ENCODE measurements at regions not wholly inside any gene's neighbourhood (a gene's known extent, or its start where the extent isn't known, plus 50 kb on each side); places are given as distances from the start of the nearest gene placed in this dataset.

DNA sequence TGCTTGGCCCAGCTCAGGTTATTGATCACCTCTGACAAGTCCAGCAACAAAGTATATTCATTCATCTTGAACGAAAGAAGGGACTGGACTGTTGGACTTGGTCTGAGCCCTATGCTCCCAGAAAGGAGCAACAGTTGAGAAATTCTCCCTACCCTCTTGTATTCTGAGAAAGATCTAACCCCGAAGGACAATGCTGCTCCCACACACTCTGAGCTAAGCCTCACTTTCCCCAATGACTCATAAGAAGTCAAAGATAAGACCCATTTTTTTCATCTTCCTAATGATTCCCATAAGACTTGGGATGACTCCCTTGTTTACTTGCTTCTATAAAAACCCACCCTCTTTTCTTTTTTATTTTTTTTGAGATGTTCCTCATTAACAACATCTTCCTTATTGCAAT is 549.4 kb upstream of the MDFIC2 start:
- Histone ChIP-seq H3K4me3 (IDR thresholded peaks at IDR 0.05; ENCODE audit: insufficient read depth, low read depth, low read length) (no peak overlapping the region), H3K79me2 (ENCODE audit: insufficient read depth, low read depth) (no peaks in the 10 kb centered on the region), H3K9ac (no peak overlapping the region), H3K4me2 (no peak overlapping the region), H4K20me1 (ENCODE audit: insufficient read depth) (no peaks in the 10 kb centered on the region), H3K27ac (no peak overlapping the region), H3K4me1 (ENCODE audit: low read depth, poor library complexity, severe bottlenecking) (no peaks in the 10 kb centered on the region), H3K36me3 (ENCODE audit: insufficient read depth) (no peaks in the 10 kb centered on the region), H2AFZ (ENCODE audit: low read depth) (no peak overlapping the region), H3K27me3 (ENCODE audit: insufficient read depth, low read depth) (no peaks in the 10 kb centered on the region)
- TF ChIP-seq, protein P1, sequence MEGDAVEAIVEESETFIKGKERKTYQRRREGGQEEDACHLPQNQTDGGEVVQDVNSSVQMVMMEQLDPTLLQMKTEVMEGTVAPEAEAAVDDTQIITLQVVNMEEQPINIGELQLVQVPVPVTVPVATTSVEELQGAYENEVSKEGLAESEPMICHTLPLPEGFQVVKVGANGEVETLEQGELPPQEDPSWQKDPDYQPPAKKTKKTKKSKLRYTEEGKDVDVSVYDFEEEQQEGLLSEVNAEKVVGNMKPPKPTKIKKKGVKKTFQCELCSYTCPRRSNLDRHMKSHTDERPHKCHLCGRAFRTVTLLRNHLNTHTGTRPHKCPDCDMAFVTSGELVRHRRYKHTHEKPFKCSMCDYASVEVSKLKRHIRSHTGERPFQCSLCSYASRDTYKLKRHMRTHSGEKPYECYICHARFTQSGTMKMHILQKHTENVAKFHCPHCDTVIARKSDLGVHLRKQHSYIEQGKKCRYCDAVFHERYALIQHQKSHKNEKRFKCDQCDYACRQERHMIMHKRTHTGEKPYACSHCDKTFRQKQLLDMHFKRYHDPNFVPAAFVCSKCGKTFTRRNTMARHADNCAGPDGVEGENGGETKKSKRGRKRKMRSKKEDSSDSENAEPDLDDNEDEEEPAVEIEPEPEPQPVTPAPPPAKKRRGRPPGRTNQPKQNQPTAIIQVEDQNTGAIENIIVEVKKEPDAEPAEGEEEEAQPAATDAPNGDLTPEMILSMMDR (conservative IDR thresholded peaks at IDR 0.05; ENCODE audit: low read depth, low read length), result no peak

DNA sequence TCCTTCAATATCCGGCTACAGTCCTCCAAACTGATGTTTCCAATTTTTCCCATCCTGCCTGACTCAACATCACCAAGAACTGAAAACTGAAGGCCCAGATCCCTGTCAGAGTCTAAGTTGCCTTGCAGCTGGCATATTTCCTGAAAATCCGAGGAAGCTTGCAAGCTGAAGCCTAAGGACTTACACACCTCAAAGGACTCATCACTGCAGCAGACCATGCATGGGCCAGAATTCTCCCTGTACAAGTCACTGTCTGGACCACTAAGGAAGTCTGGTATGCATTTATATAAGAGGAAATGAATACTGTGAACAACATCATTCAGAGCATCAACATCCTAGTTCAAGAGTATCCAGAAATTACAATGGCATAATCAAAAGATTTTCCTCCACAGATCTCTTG is 548.8 kb upstream of the MDFIC2 start:
- no peak overlapping the region for H2AFZ ChIP-seq (ENCODE audit: low read depth)
- H3K36me3 ChIP-seq (ENCODE audit: insufficient read depth), result no peaks in the 10 kb centered on the region
- no peaks in the 10 kb centered on the region for H3K27me3 ChIP-seq (ENCODE audit: insufficient read depth, low read depth)
- H3K4me2 ChIP-seq, result no peak overlapping the region
- no peak overlapping the region for H3K27ac ChIP-seq
- no peak overlapping the region for H3K4me3 ChIP-seq (IDR thresholded peaks at IDR 0.05; ENCODE audit: insufficient read depth, low read depth, low read length)
- TF ChIP-seq, protein P1 (conservative IDR thresholded peaks at IDR 0.05; ENCODE audit: low read depth, low read length), result no peak
- no peaks in the 10 kb centered on the region for H4K20me1 ChIP-seq (ENCODE audit: insufficient read depth)
- H3K79me2 ChIP-seq (ENCODE audit: insufficient read depth, low read depth), result no peaks in the 10 kb centered on the region
- H3K4me1 ChIP-seq (ENCODE audit: low read depth, poor library complexity, severe bottlenecking), result no peaks in the 10 kb centered on the region
- H3K9ac ChIP-seq, result no peak overlapping the region

DNA sequence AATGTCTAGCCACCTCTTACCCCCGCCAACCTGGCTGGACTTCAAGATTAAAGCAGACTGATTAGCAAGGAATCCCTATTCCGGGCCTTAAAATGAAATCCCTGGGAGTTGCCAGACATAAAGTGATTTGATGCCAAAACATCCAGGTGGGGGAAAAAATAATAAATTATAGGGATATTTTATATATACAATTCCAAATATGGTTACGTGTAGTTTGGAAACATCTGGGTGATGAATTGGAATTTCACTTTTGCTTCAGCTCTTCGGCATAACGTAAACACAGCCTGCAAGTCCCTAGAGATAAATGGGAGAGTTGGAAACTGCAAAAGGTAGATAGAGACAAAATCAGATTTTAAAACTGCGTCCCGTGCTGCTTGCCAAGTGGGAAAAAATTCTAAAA is 545.5 kb upstream of the MDFIC2 start:
- Histone ChIP-seq H3K79me2 (ENCODE audit: insufficient read depth, low read depth) (no peaks in the 10 kb centered on the region), H3K36me3 (ENCODE audit: insufficient read depth) (no peaks in the 10 kb centered on the region), H3K27me3 (ENCODE audit: insufficient read depth, low read depth) (no peaks in the 10 kb centered on the region), H3K27ac (no peak overlapping the region), H3K4me2 (no peak overlapping the region), H3K9ac (no peak overlapping the region), H3K4me3 (IDR thresholded peaks at IDR 0.05; ENCODE audit: insufficient read depth, low read depth, low read length) (no peak overlapping the region), H3K4me1 (ENCODE audit: low read depth, poor library complexity, severe bottlenecking) (no peaks in the 10 kb centered on the region), H2AFZ (ENCODE audit: low read depth) (no peak overlapping the region), H4K20me1 (ENCODE audit: insufficient read depth) (no peaks in the 10 kb centered on the region)
- TF ChIP-seq, protein P1 (conservative IDR thresholded peaks at IDR 0.05; ENCODE audit: low read depth, low read length), result no peak

DNA sequence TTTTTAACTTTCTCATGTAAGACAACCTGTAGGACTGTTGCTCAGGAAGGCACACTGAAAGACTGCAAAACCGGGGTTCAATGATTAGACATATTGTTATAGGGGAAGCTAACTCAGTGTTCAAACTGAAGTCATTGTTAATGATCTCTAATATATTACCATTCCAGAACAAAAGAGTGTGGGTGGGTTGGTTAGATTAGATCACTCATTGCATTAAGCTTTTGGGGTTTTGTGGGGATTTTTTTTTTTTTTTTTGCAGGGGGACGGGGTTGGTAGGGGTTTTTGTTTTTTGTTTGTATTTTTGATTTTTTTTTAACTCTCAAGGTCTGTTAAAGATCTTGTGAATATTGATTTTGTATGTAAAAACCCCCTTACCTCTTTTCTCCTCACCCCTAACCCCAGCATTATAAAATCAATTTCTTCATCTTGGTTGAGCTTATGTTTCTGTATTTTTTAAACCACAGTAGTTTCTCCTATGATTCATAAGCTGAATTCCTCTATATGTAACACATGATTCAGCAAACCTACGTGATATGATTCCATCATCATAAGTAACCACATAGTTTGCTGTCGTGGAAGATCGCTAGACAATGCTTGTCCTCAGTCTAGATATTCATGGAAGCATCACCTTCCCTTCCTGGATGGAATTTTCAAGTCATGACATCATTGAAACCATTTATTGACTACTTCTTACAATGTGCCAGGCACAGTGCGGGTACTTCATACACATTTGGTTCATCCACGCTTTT is 544.1 kb upstream of the MDFIC2 start:
- Histone ChIP-seq H3K4me1 (ENCODE audit: low read depth, poor library complexity, severe bottlenecking) (no peaks in the 10 kb centered on the region), H2AFZ (ENCODE audit: low read depth) (no peak overlapping the region), H3K9ac (no peak overlapping the region), H4K20me1 (ENCODE audit: insufficient read depth) (no peaks in the 10 kb centered on the region), H3K27me3 (ENCODE audit: insufficient read depth, low read depth) (no peaks in the 10 kb centered on the region), H3K4me3 (IDR thresholded peaks at IDR 0.05; ENCODE audit: insufficient read depth, low read depth, low read length) (no peak overlapping the region), H3K4me2 (no peak overlapping the region), H3K27ac (no peak overlapping the region), H3K36me3 (ENCODE audit: insufficient read depth) (no peaks in the 10 kb centered on the region), H3K79me2 (ENCODE audit: insufficient read depth, low read depth) (no peaks in the 10 kb centered on the region)
- TF ChIP-seq, protein P1 (conservative IDR thresholded peaks at IDR 0.05; ENCODE audit: low read depth, low read length), result no peak
